ENCODE measurements at regions not wholly inside any gene's neighbourhood (a gene's known extent, or its start where the extent isn't known, plus 50 kb on each side); places are given as distances from the start of the nearest gene placed in this dataset.

GRCh38 chr2:5064687-5065086 lies 627.5 kb upstream of the SOX11 start:
- Histone ChIP-seq H2AFZ (no peak overlapping the region), H3K27me3 (ENCODE audit: insufficient read depth, low read depth) (no peaks in the 10 kb centered on the region), H3K36me3 (ENCODE audit: low read depth) (no peaks in the 10 kb centered on the region), H3K4me1 (replicated peaks; ENCODE audit: insufficient read depth) (no peaks in the 10 kb centered on the region), H3K4me2 (no peak overlapping the region), H3K4me3 (no peak overlapping the region), H3K9me2 (ENCODE audit: insufficient read depth) (no peaks in the 10 kb centered on the region), H3K79me2 (ENCODE audit: low read depth) (no peaks in the 10 kb centered on the region), H3F3A (ENCODE audit: insufficient read depth, low read depth) (no peaks in the 10 kb centered on the region), H3K27ac (no peak overlapping the region), H4K20me1 (ENCODE audit: insufficient read depth) (no peaks in the 10 kb centered on the region), H3K9me3 (ENCODE audit: insufficient read depth, low read depth) (no peaks in the 10 kb centered on the region; the same call in 1 of the 2 replicates)
- DNase-seq = no peak
- no TSS peak for BruUV-seq (replicated peaks)
- POLR2A ChIA-PET (ENCODE audit: unreplicated experiment) = no interaction called here
- intact Hi-C loops (cut with micrococcal nuclease; ENCODE audit: unreplicated experiment) = no loop called here
- TF ChIP-seq CTCF (conservative IDR thresholded peaks at IDR 0.05) (no peak), EZH2 (IDR thresholded peaks at IDR 0.05; ENCODE audit: low read depth) (no peak)
- CTCF ChIA-PET = no interaction called here

- 0 out of 2 replicates have a peak, but pooled peaks cover 4% of the 10 kb centered on the region for H3K9me2 ChIP-seq (ENCODE audit: insufficient read depth)
- no peaks in the 10 kb centered on the region for H3K4me1 ChIP-seq (replicated peaks; ENCODE audit: insufficient read depth)
- H3K4me3 ChIP-seq = no peak overlapping the region
- H3K9me3 ChIP-seq (ENCODE audit: insufficient read depth, low read depth) = no peaks in the 10 kb centered on the region; the same call in 1 of the 2 replicates
- H3K79me2 ChIP-seq (ENCODE audit: low read depth) = no peaks in the 10 kb centered on the region
- ChIA-PET CTCF (no interaction called here), POLR2A (ENCODE audit: unreplicated experiment) (no interaction called here)
- intact Hi-C loops (cut with micrococcal nuclease; ENCODE audit: unreplicated experiment) = no loop called here
- no peaks in the 10 kb centered on the region for H4K20me1 ChIP-seq (ENCODE audit: insufficient read depth)
- no peaks in the 10 kb centered on the region for H3K27me3 ChIP-seq (ENCODE audit: insufficient read depth, low read depth)
- H3K27ac ChIP-seq = no peak overlapping the region
- no peak overlapping the region for H3K4me2 ChIP-seq
- no TSS peak for BruUV-seq (replicated peaks)
- DNase-seq = no peak
- no peak overlapping the region for H2AFZ ChIP-seq
- no peaks in the 10 kb centered on the region for H3K36me3 ChIP-seq (ENCODE audit: low read depth)
- no peaks in the 10 kb centered on the region for H3F3A ChIP-seq (ENCODE audit: insufficient read depth, low read depth)
- no peak for TF ChIP-seq CTCF (conservative IDR thresholded peaks at IDR 0.05)
- TF ChIP-seq EZH2 (IDR thresholded peaks at IDR 0.05; ENCODE audit: low read depth) = no peak
Observed at GRCh38 chr2:5067816-5068215, 624.4 kb upstream of the SOX11 start.

- POLR2A ChIA-PET (ENCODE audit: unreplicated experiment) = no interaction called here
- Histone ChIP-seq H3K27me3 (ENCODE audit: insufficient read depth, low read depth) (no peaks in the 10 kb centered on the region), H2AFZ (no peak overlapping the region), H3K36me3 (ENCODE audit: low read depth) (no peaks in the 10 kb centered on the region), H4K20me1 (ENCODE audit: insufficient read depth) (no peaks in the 10 kb centered on the region), H3K9me2 (ENCODE audit: insufficient read depth) (0 out of 2 replicates have a peak, but pooled peaks cover 4% of the 10 kb centered on the region), H3K27ac (no peak overlapping the region), H3K4me1 (replicated peaks; ENCODE audit: insufficient read depth) (no peaks in the 10 kb centered on the region), H3K9me3 (ENCODE audit: insufficient read depth, low read depth) (no peaks in the 10 kb centered on the region), H3K79me2 (ENCODE audit: low read depth) (no peaks in the 10 kb centered on the region), H3F3A (ENCODE audit: insufficient read depth, low read depth) (no peaks in the 10 kb centered on the region), H3K4me2 (no peak overlapping the region), H3K4me3 (no peak overlapping the region)
- BruUV-seq (replicated peaks) = no TSS peak
- CTCF ChIA-PET = no interaction called here
- peak in 1 of 2 experiments; percentile 45 for DNase-seq
- intact Hi-C loops (cut with micrococcal nuclease; ENCODE audit: unreplicated experiment) = no loop called here
- no peak for TF ChIP-seq EZH2 (IDR thresholded peaks at IDR 0.05; ENCODE audit: low read depth)
- TF ChIP-seq CTCF (conservative IDR thresholded peaks at IDR 0.05) = no peak
Observed at GRCh38 chr2:5070257-5070656, 621.9 kb upstream of the SOX11 start.
